ENCODE measurements at regions not wholly inside any gene's neighbourhood (a gene's known extent, or its start where the extent isn't known, plus 50 kb on each side); places are given as distances from the start of the nearest gene placed in this dataset.

- ATAC-seq (no peak), DNase-seq (no peak)
- Mint-ChIP-seq H3K4me1 (ENCODE audit: low read depth) (no peaks in the 10 kb centered on the region), H3K27ac (no peak overlapping the region), H3K9me3 (no peaks in the 10 kb centered on the region), H3K36me3 (ENCODE audit: low read depth) (no peaks in the 10 kb centered on the region), H3K27me3 (peaks cover 6% of the 10 kb centered on the region), H3K4me3 (no peak overlapping the region)
- TF ChIP-seq, protein P1, sequence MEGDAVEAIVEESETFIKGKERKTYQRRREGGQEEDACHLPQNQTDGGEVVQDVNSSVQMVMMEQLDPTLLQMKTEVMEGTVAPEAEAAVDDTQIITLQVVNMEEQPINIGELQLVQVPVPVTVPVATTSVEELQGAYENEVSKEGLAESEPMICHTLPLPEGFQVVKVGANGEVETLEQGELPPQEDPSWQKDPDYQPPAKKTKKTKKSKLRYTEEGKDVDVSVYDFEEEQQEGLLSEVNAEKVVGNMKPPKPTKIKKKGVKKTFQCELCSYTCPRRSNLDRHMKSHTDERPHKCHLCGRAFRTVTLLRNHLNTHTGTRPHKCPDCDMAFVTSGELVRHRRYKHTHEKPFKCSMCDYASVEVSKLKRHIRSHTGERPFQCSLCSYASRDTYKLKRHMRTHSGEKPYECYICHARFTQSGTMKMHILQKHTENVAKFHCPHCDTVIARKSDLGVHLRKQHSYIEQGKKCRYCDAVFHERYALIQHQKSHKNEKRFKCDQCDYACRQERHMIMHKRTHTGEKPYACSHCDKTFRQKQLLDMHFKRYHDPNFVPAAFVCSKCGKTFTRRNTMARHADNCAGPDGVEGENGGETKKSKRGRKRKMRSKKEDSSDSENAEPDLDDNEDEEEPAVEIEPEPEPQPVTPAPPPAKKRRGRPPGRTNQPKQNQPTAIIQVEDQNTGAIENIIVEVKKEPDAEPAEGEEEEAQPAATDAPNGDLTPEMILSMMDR (IDR thresholded peaks at IDR 0.05), result no peak
- CTCF ChIA-PET, result no interaction called here
- POLR2A ChIA-PET, result no interaction called here
- intact Hi-C loops (cut with micrococcal nuclease), result no loop called here
Measured at GRCh38 chr5:61617995-61618525, 286.0 kb downstream of the ZSWIM6 start.

GRCh38 chr5:61618577-61618976 lies 286.5 kb downstream of the ZSWIM6 start:
- Mint-ChIP-seq H3K27me3 (peaks cover 11% of the 10 kb centered on the region), H3K4me3 (no peak overlapping the region), H3K27ac (no peak overlapping the region), H3K4me1 (ENCODE audit: low read depth) (no peaks in the 10 kb centered on the region), H3K9me3 (no peaks in the 10 kb centered on the region), H3K36me3 (ENCODE audit: low read depth) (no peaks in the 10 kb centered on the region)
- intact Hi-C loops (cut with micrococcal nuclease), result no loop called here
- CTCF ChIA-PET, result no interaction called here
- TF ChIP-seq, protein P1 (IDR thresholded peaks at IDR 0.05), result no peak
- ATAC-seq (no peak), DNase-seq (no peak)
- POLR2A ChIA-PET, result no interaction called here

DNA sequence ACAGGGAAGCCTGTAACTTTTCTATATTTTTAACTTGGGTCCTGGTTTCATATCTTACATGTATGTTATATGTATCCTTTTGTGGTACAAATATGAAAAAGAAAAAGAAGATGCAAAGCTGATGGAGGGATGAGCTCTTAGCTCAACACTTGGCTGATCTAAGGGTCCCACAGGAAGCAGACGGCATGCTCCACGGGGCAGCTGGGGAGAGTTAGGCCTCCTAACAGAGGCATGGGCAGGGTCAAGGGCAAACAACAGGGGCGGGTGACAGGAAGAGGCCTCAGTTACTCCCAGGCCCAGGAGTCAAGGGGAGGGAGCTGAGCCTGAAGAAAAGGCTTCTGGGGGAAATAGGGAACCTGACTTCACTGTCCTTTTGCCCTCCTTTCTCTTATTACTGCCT lies 287.2 kb downstream of the ZSWIM6 start:
- Mint-ChIP-seq H3K27ac (no peak overlapping the region), H3K9me3 (no peaks in the 10 kb centered on the region), H3K4me1 (ENCODE audit: low read depth) (no peaks in the 10 kb centered on the region), H3K4me3 (no peak overlapping the region), H3K27me3 (peaks cover 11% of the 10 kb centered on the region), H3K36me3 (ENCODE audit: low read depth) (no peaks in the 10 kb centered on the region)
- ATAC-seq (no peak), DNase-seq (no peak)
- intact Hi-C loops (cut with micrococcal nuclease), result no loop called here
- TF ChIP-seq, protein P1 (IDR thresholded peaks at IDR 0.05), result no peak
- ChIA-PET CTCF (no interaction called here), POLR2A (no interaction called here)

DNA sequence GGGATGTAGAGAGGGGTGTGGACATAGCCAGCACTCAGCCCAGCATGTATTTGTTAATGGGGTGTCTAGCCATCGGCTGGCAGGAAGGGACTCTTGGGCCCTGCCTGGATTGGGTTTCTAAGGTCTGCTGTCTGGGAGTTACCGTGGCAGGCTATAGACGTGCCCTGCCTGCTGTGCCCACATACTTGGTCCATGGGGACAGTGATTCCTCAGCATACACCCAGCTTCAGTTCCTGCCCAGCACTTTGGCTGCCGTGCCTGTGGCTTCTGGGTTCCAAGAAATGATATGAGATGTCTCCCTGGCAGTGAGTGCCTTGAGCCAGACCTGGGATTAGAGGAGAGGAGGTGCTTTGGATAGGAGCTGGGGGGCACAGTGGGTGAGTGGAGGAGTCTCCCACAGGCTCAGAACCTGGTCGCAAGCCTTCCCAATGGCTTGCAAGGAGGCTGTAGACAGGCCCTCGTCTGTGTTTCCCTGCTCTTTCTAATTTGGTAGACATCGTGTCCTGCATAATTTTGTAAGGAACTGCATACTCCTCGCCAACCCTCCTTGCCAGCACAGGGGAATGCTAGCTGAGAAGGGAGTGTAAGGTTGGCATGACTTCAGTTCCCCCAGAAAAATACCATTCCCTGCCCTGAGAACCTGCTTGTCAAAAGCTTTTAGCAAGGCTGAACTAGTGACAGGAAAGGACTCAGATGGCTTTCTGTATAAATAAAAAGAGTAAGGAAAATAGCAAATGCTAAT lies 287.9 kb downstream of the ZSWIM6 start:
- Mint-ChIP-seq H3K4me1 (ENCODE audit: low read depth) (no peaks in the 10 kb centered on the region), H3K4me3 (no peak overlapping the region), H3K9me3 (no peaks in the 10 kb centered on the region), H3K36me3 (ENCODE audit: low read depth) (no peaks in the 10 kb centered on the region), H3K27me3 (peaks cover 14% of the 10 kb centered on the region), H3K27ac (no peak overlapping the region)
- intact Hi-C loops (cut with micrococcal nuclease), result no loop called here
- ChIA-PET POLR2A (no interaction called here), CTCF (interaction anchor here (1.9 kb wide), 1 partner anchor 38 kb away, joined by 9 read pairs; no protein-coding TSS in a partner anchor)
- DNase-seq (no peak), ATAC-seq (no peak)
- TF ChIP-seq, protein P1 (IDR thresholded peaks at IDR 0.05), result no peak

DNA sequence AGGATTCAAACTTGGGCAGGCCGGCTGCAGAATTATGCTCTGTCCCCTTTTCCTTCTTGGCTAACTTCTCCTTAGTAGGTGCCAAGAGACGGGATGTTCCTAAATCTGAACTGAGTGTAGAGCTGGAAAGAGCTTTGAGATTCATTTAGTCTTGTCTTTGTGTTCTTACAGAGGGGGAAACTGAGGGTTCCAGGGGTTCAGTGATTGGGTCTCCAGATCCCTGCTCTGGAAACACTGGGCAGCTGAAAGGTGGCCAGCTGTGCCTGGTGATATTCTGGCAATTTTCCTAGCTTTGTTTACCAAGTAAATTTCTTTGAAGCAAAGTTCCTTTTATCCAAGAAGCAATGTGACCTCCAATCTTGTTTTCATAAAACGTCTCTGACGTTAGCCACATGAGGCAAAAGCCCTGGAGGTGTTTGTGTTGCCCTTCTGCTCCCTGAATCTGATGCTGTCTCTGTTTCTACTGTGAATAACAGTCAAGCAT lies 288.7 kb downstream of the ZSWIM6 start:
- no peak overlapping the region for H3K27ac Mint-ChIP-seq
- H3K4me3 Mint-ChIP-seq, result no peak overlapping the region
- peaks cover 17% of the 10 kb centered on the region for H3K27me3 Mint-ChIP-seq
- peaks cover 2% of the 10 kb centered on the region for H3K4me1 Mint-ChIP-seq (ENCODE audit: low read depth)
- CTCF ChIA-PET, result interaction anchor here (1.9 kb wide), 1 partner anchor 37 kb away, joined by 9 read pairs; no protein-coding TSS in a partner anchor
- no peaks in the 10 kb centered on the region for H3K36me3 Mint-ChIP-seq (ENCODE audit: low read depth)
- intact Hi-C loops (cut with micrococcal nuclease), result no loop called here
- ATAC-seq (no peak), DNase-seq (no peak)
- H3K9me3 Mint-ChIP-seq, result no peaks in the 10 kb centered on the region
- POLR2A ChIA-PET, result no interaction called here
- TF ChIP-seq, protein P1 (IDR thresholded peaks at IDR 0.05), result no peak

Data from activated CD8-positive, alpha-beta T cell treated with anti-CD3 and anti-CD28 coated beads for 36 hours (primary cell).